Spleen (tissue), 11 donors: ENCODE measurements at regions not wholly inside any gene's neighbourhood (a gene's known extent, or its start where the extent isn't known, plus 50 kb on each side); places are given as distances from the start of the nearest gene placed in this dataset.

Experiments used
- DNase-seq: peaks from one replicate; pipeline ENCODE4 v3.0.0-alpha.2; 2020
- H3K27ac ChIP-seq, 8 donors: fragments of 200-600 bp; sonication (generic) in 7 of 8; 1 replicate in 4 of 8; 2 replicates in 4 of 8; pipeline versions ENCODE4 v1.5.0 to v1.8.0; 2016 to 2021; ENCODE audit warnings: inconsistent platforms in 4 of 8, mild to moderate bottlenecking in 4 of 8, moderate library complexity in 1 of 8
- H3K27me3 ChIP-seq, 7 donors: fragments of 200-600 bp; sonication (generic) in 6 of 7; replicated peaks in 1 of 7; 1 replicate in 4 of 7; 2 replicates in 3 of 7; pipeline versions ENCODE4 v1.5.0 to v1.8.0; 2016 to 2021; ENCODE audit warnings: inconsistent platforms in 3 of 7, mild to moderate bottlenecking in 1 of 7
- H3K36me3 ChIP-seq, 6 donors: fragments of 200-600 bp; sonication (generic) in 5 of 6; 1 replicate in 4 of 6; 2 replicates in 2 of 6; pipeline versions ENCODE4 v1.5.0 to v1.8.0; 2016 to 2021; ENCODE audit warnings: inconsistent platforms in 2 of 6
- H3K4me1 ChIP-seq, 6 donors: fragments of 200-600 bp; sonication (generic) in 5 of 6; 1 replicate in 3 of 6; 2 replicates in 3 of 6; pipeline versions ENCODE4 v1.5.0 to v1.8.0; 2016 to 2021; ENCODE audit warnings: inconsistent platforms in 3 of 6
- H3K4me3 ChIP-seq, 8 donors: fragments of 200-600 bp; sonication (generic) in 7 of 8; 1 replicate in 4 of 8; 2 replicates in 4 of 8; pipeline versions ENCODE4 v1.5.0 to v1.8.0; 2016 to 2021; ENCODE audit warnings: inconsistent platforms in 4 of 8, mild to moderate bottlenecking in 4 of 8, moderate library complexity in 2 of 8
- H3K9me3 ChIP-seq, 8 donors: fragments of 200-600 bp; sonication (generic) in 7 of 8; 1 replicate in 4 of 8; 2 replicates in 4 of 8; pipeline versions ENCODE4 v1.5.0 to v1.8.0; 2016 to 2021; ENCODE audit warnings: inconsistent platforms in 4 of 8
- POLR2A ChIP-seq, 3 donors: fragments of 450-650 bp; IDR thresholded peaks; one replicate each; pipeline ENCODE4 v1.5.1; 2017; ENCODE audit warnings: antibody characterized with exemption in 3 of 3, mild to moderate bottlenecking in 1 of 3
- POLR2AphosphoS5 ChIP-seq, 3 donors: sonication (generic); formaldehyde crosslinking; IDR thresholded peaks; one replicate each; pipeline ENCODE4 v1.5.1; 2017; ENCODE audit warnings: antibody characterized with exemption in 3 of 3
- WGBS, 5 donors: extraction: QIAGEN DNeasy Blood & Tissue Kit in 3 of 5; methylation state at CpG; one replicate each; pipeline versions ENCODE4 v1.1.5 to v1.1.7; 2013 to 2018; 5-methylcytosine and 5-hydroxymethylcytosine counted together
- intact Hi-C: fragments of 100-400 bp; cut with DNase I; formaldehyde crosslinking; loops from one replicate; pipeline ENCODE4 v1.15.0; 2023; ENCODE audit warnings: low total_unique reads
- TF ChIP-seq, protein P1 (sequence below), 11 experiments: fragments of 200-600 bp in 7 of 11; fragments of 450-650 bp in 4 of 11; sonication (generic) in 4 of 11; IDR thresholded peaks in 8 of 11; conservative IDR thresholded peaks in 3 of 11; 1 replicate in 7 of 11; 2 replicates in 4 of 11; pipeline versions ENCODE4 v1.4.0 to v1.8.0; 2016 to 2021; ENCODE audit warnings: antibody characterized with exemption in 11 of 11, inconsistent platforms in 4 of 11, mild to moderate bottlenecking in 1 of 11
- donor health status: healthy with polysubstance abuse.
- donor health status: DM: no; HTN: no; CAD: no; lungs with moderate emphysema.
- donor health status: DM: no; HTN: no; CAD: no.
- donor health status: Bipolar disorder and iron deficiency.
- donor health status: healthy.
- donor health status: DM: no; HTN: no; CAD: no.
- donor health status: DM: yes; HTN: yes; CAD: no.

DNA sequence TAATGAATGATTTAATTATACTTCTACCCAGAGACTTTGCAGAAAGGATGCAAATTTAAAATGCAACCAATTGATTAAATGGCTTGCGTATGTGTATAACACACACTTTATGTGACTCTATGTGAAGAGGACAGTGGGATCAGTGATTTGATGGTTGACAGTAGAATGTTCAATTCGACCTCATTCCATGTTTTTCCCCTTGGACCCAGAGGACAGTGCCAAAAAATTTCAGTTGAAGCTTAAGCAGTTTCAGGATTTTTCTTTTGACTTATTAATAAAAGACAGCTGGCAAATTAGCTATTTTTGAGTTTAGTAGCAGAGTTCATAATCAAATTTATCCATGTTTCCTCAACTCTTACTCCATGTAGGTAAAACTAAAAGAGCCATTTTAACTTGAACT, 742.4 kb upstream of the NR2F2 start:
- Histone ChIP-seq H3K4me1 (no peaks in the 10 kb centered on the region), H3K9me3 (no peaks in the 10 kb centered on the region), H3K36me3 (no peaks in the 10 kb centered on the region), H3K27ac (no peak overlapping the region), H3K27me3 (no peaks in the 10 kb centered on the region), H3K4me3 (no peak overlapping the region)
- intact Hi-C loops: no loop called here
- 79 to 83% (median 82%) methylated on average over 2 of the region's 2 CpGs for WGBS, 5 donors
- no peak for DNase-seq
- TF ChIP-seq POLR2AphosphoS5 (IDR thresholded peaks at IDR 0.05) (no peak), POLR2A (IDR thresholded peaks at IDR 0.05) (no peak)
- TF ChIP-seq, protein P1, sequence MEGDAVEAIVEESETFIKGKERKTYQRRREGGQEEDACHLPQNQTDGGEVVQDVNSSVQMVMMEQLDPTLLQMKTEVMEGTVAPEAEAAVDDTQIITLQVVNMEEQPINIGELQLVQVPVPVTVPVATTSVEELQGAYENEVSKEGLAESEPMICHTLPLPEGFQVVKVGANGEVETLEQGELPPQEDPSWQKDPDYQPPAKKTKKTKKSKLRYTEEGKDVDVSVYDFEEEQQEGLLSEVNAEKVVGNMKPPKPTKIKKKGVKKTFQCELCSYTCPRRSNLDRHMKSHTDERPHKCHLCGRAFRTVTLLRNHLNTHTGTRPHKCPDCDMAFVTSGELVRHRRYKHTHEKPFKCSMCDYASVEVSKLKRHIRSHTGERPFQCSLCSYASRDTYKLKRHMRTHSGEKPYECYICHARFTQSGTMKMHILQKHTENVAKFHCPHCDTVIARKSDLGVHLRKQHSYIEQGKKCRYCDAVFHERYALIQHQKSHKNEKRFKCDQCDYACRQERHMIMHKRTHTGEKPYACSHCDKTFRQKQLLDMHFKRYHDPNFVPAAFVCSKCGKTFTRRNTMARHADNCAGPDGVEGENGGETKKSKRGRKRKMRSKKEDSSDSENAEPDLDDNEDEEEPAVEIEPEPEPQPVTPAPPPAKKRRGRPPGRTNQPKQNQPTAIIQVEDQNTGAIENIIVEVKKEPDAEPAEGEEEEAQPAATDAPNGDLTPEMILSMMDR (IDR thresholded peaks at IDR 0.05 in 8 of 11, conservative IDR thresholded peaks at IDR 0.05 in 3 of 11): no peak

DNA sequence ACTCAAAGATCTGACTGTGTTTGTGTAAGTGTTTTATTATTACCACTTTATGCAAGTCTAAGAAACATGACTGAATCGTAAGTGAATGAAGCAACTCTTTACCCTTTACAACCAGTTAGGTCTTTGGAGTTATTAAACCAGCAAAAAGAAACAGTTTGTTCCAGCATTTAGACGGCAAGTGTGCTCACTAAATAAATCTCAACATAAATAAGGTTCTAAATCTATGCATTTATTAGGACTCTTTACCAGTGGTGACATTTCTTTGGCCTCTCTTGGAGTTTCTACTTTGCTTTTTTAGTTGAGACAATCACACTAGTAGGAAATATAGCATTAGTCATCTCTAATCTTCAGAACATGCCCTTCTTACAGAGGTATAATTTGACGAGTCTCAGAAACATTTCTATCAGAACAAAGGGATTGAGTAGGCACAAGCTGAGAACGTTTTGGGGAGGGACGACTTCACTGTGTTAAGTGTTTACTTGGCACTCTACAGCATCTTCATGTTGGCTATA, 739.9 kb upstream of the NR2F2 start:
- no peak for DNase-seq
- no peaks in the 10 kb centered on the region for H3K27me3 ChIP-seq
- no peaks in the 10 kb centered on the region for H3K36me3 ChIP-seq
- H3K9me3 ChIP-seq: no peaks in the 10 kb centered on the region
- no peak overlapping the region for H3K4me3 ChIP-seq
- H3K27ac ChIP-seq: no peak overlapping the region
- intact Hi-C loops: no loop called here
- 54 to 75% (median 64%) methylated on average over 5 of the region's 5 CpGs for WGBS, 5 donors
- TF ChIP-seq, protein P1 (IDR thresholded peaks at IDR 0.05 in 8 of 11, conservative IDR thresholded peaks at IDR 0.05 in 3 of 11): no peak
- TF ChIP-seq POLR2AphosphoS5 (IDR thresholded peaks at IDR 0.05): no peak
- no peak for TF ChIP-seq POLR2A (IDR thresholded peaks at IDR 0.05)
- no peaks in the 10 kb centered on the region for H3K4me1 ChIP-seq

GRCh38 chr15:95591270-95591669, 739.2 kb upstream of the NR2F2 start:
- Histone ChIP-seq H3K9me3 (no peaks in the 10 kb centered on the region), H3K4me1 (no peaks in the 10 kb centered on the region), H3K27ac (no peak overlapping the region), H3K27me3 (no peaks in the 10 kb centered on the region), H3K36me3 (no peaks in the 10 kb centered on the region), H3K4me3 (no peak overlapping the region)
- intact Hi-C loops: no loop called here
- DNase-seq: no peak
- no peak for TF ChIP-seq POLR2A (IDR thresholded peaks at IDR 0.05)
- TF ChIP-seq, protein P1 (IDR thresholded peaks at IDR 0.05 in 8 of 11, conservative IDR thresholded peaks at IDR 0.05 in 3 of 11): no peak
- no peak for TF ChIP-seq POLR2AphosphoS5 (IDR thresholded peaks at IDR 0.05)
- 75 to 93% (median 83%) methylated on average over 5 of the region's 5 CpGs for WGBS, 5 donors

GRCh38 chr15:95591886-95592285, 738.6 kb upstream of the NR2F2 start:
- intact Hi-C loops: no loop called here

More at GRCh38 chr15:95591886-95592285, 738.6 kb upstream of the NR2F2 start:
- Histone ChIP-seq H3K4me3 (no peak overlapping the region), H3K27me3 (no peaks in the 10 kb centered on the region), H3K4me1 (no peaks in the 10 kb centered on the region), H3K36me3 (no peaks in the 10 kb centered on the region), H3K9me3 (no peaks in the 10 kb centered on the region), H3K27ac (no peak overlapping the region)
- DNase-seq: no peak
- TF ChIP-seq POLR2A (IDR thresholded peaks at IDR 0.05) (no peak), POLR2AphosphoS5 (IDR thresholded peaks at IDR 0.05) (no peak)
- TF ChIP-seq, protein P1 (IDR thresholded peaks at IDR 0.05 in 8 of 11, conservative IDR thresholded peaks at IDR 0.05 in 3 of 11): no peak
- 74 to 90% (median 85%) methylated on average over 3 of the region's 3 CpGs for WGBS, 5 donors
